DOHH2 (cell line): ENCODE measurements at regions not wholly inside any gene's neighbourhood (a gene's known extent, or its start where the extent isn't known, plus 50 kb on each side); places are given as distances from the start of the nearest gene placed in this dataset.

Source experiments
- CTCF ChIP-seq: fragments of 200-600 bp; sonication (generic); IDR thresholded peaks from one replicate; pipeline ENCODE4 v1.5.1; 2014; ENCODE audit warnings: antibody characterized with exemption, mild to moderate bottlenecking, low read depth, low read length; ENCODE audit not compliant: poor library complexity, severe bottlenecking
- EZH2phosphoT487 ChIP-seq: fragments of 200-600 bp; sonication (generic); IDR thresholded peaks from 2 replicates; pipeline ENCODE4 v1.6.1; 2017; ENCODE audit warnings: borderline replicate concordance, mild to moderate bottlenecking, antibody characterized with exemption, low read length, moderate library complexity, mixed read lengths

- no peak for TF ChIP-seq CTCF
- no peak for TF ChIP-seq EZH2phosphoT487
Measured at GRCh38 chrX:99095965-99096635, 1314.0 kb downstream of the PCDH19 start.
